OCI-LY1 (cell line): ENCODE measurements at regions not wholly inside any gene's neighbourhood (a gene's known extent, or its start where the extent isn't known, plus 50 kb on each side); places are given as distances from the start of the nearest gene placed in this dataset.

ENCODE experiments used
- H2AFZ ChIP-seq: fragments of 200-600 bp; sonication (generic), shearing (Covaris generic); 2 replicates; pipeline ENCODE4 v1.6.0; 2014; ENCODE audit warnings: antibody characterized with exemption, mild to moderate bottlenecking, low read length
- H3F3A ChIP-seq: fragments of 200-600 bp; sonication (generic), shearing (Covaris generic); 2 replicates; pipeline ENCODE4 v1.6.0; 2014; ENCODE audit warnings: mild to moderate bottlenecking, antibody characterized with exemption, low read length, moderate library complexity; ENCODE audit not compliant: insufficient read depth
- H3K27ac ChIP-seq: fragments of 200-600 bp; sonication (generic); 2 replicates; pipeline ENCODE4 v1.5.1; 2014; ENCODE audit warnings: low read length, mixed run types, mild to moderate bottlenecking, low read depth; ENCODE audit not compliant: poor library complexity, severe bottlenecking
- H3K27me3 ChIP-seq: fragments of 200-600 bp; sonication (generic); 2 replicates; pipeline ENCODE4 v1.6.0; 2014; ENCODE audit warnings: antibody characterized with exemption, mild to moderate bottlenecking, low read length, moderate library complexity; ENCODE audit not compliant: insufficient read depth
- H3K36me3 ChIP-seq: fragments of 200-600 bp; sonication (generic); 2 replicates; pipeline ENCODE4 v1.6.1; 2014; ENCODE audit warnings: mild to moderate bottlenecking, antibody characterized with exemption, low read length, moderate library complexity, mixed read lengths; ENCODE audit not compliant: insufficient read depth
- H3K4me1 ChIP-seq: fragments of 200-600 bp; sonication (generic); 2 replicates; pipeline ENCODE4 v1.5.1; 2014; ENCODE audit warnings: mild to moderate bottlenecking, low read length, moderate library complexity; ENCODE audit not compliant: insufficient read depth, severe bottlenecking
- H3K4me2 ChIP-seq: fragments of 200-600 bp; sonication (generic), shearing (Covaris generic); 2 replicates; pipeline ENCODE4 v1.6.1; 2014; ENCODE audit warnings: low read length
- H3K4me3 ChIP-seq: fragments of 200-600 bp; sonication (generic); 2 replicates; pipeline ENCODE4 v1.5.1; 2014; ENCODE audit warnings: low read length, low read depth, mild to moderate bottlenecking, mixed read lengths; ENCODE audit not compliant: poor library complexity, severe bottlenecking
- H3K79me2 ChIP-seq: fragments of 200-600 bp; shearing (Covaris generic); 2 replicates; pipeline ENCODE4 v1.6.1; 2016; ENCODE audit warnings: mixed run types, low read length, mixed read lengths; ENCODE audit not compliant: insufficient read depth
- H3K9ac ChIP-seq: fragments of 200-600 bp; sonication (generic), shearing (Covaris generic); 2 replicates; pipeline ENCODE4 v1.6.1; 2014; ENCODE audit warnings: mild to moderate bottlenecking, low read length, mixed read lengths
- H3K9me2 ChIP-seq: fragments of 200-600 bp; sonication (generic), shearing (Covaris generic); 2 replicates; pipeline ENCODE4 v1.6.1; 2014; ENCODE audit warnings: low read depth, mild to moderate bottlenecking, low read length, mixed read lengths
- H3K9me3 ChIP-seq: fragments of 200-600 bp; shearing (Covaris generic); 2 replicates; pipeline ENCODE4 v1.6.1; 2014; ENCODE audit warnings: low read length, mixed read lengths
- H4K20me1 ChIP-seq: fragments of 200-600 bp; sonication (generic), shearing (Covaris generic); 2 replicates; pipeline ENCODE4 v1.6.0; 2016; ENCODE audit warnings: mild to moderate bottlenecking, low read length; ENCODE audit not compliant: insufficient read depth
- CTCF ChIP-seq: fragments of 200-600 bp; sonication (generic), shearing (Covaris generic); IDR thresholded peaks from 2 replicates; pipeline ENCODE4 v1.5.1; 2017; ENCODE audit warnings: mild to moderate bottlenecking, antibody characterized with exemption, low read length, moderate library complexity, mixed read lengths
- EZH2 ChIP-seq: fragments of 200-600 bp; sonication (generic), shearing (Covaris generic); IDR thresholded peaks from 2 replicates; pipeline ENCODE4 v1.8.0; 2017; ENCODE audit warnings: borderline replicate concordance, mixed run types, mild to moderate bottlenecking, antibody characterized with exemption, low read length, moderate library complexity, mixed read lengths

- Histone ChIP-seq H3K9ac (no peak overlapping the region), H3K27ac (no peak overlapping the region), H3K9me2 (no peaks in the 10 kb centered on the region), H3F3A (no peaks in the 10 kb centered on the region), H4K20me1 (no peaks in the 10 kb centered on the region), H2AFZ (no peak overlapping the region), H3K27me3 (no peaks in the 10 kb centered on the region), H3K4me1 (no peaks in the 10 kb centered on the region), H3K36me3 (no peaks in the 10 kb centered on the region), H3K9me3 (no peaks in the 10 kb centered on the region), H3K4me3 (no peak overlapping the region), H3K79me2 (no peaks in the 10 kb centered on the region), H3K4me2 (no peak overlapping the region)
- TF ChIP-seq EZH2 = no peak
- no peak for TF ChIP-seq CTCF
Observed at GRCh38 chr10:106216085-106216484, 948.4 kb downstream of the SORCS1 start.

- H3K9me2 ChIP-seq = no peaks in the 10 kb centered on the region
- no peaks in the 10 kb centered on the region for H3F3A ChIP-seq
- no peak overlapping the region for H3K4me3 ChIP-seq
- H3K4me2 ChIP-seq = no peak overlapping the region
- H3K27ac ChIP-seq = no peak overlapping the region
- TF ChIP-seq EZH2 = no peak
- no peak for TF ChIP-seq CTCF
- no peaks in the 10 kb centered on the region for H4K20me1 ChIP-seq
- H3K9ac ChIP-seq = no peak overlapping the region
- H3K79me2 ChIP-seq = no peaks in the 10 kb centered on the region
- H3K4me1 ChIP-seq = no peaks in the 10 kb centered on the region
- no peaks in the 10 kb centered on the region for H3K27me3 ChIP-seq
- no peak overlapping the region for H2AFZ ChIP-seq
- H3K36me3 ChIP-seq = no peaks in the 10 kb centered on the region
- H3K9me3 ChIP-seq = no peaks in the 10 kb centered on the region
Observed at GRCh38 chr10:106214243-106214642, 950.3 kb downstream of the SORCS1 start.

GRCh38 chr10:106213493-106213892 lies 951.0 kb downstream of the SORCS1 start:
- Histone ChIP-seq H3K79me2 (no peaks in the 10 kb centered on the region), H3K4me2 (no peak overlapping the region), H3K27ac (no peak overlapping the region), H3K4me3 (no peak overlapping the region), H3F3A (no peaks in the 10 kb centered on the region), H3K9me3 (no peaks in the 10 kb centered on the region), H2AFZ (no peak overlapping the region), H3K9me2 (no peaks in the 10 kb centered on the region), H3K27me3 (no peaks in the 10 kb centered on the region), H3K36me3 (no peaks in the 10 kb centered on the region), H3K9ac (no peak overlapping the region), H4K20me1 (no peaks in the 10 kb centered on the region), H3K4me1 (no peaks in the 10 kb centered on the region)
- TF ChIP-seq CTCF = no peak
- no peak for TF ChIP-seq EZH2
